AG04449 (cell line): ENCODE measurements at regions not wholly inside any gene's neighbourhood (a gene's known extent, or its start where the extent isn't known, plus 50 kb on each side); places are given as distances from the start of the nearest gene placed in this dataset.

Experiments
- CTCF ChIA-PET: fragments of 350-600 bp; formaldehyde crosslinking; extraction: SDS; loops from one replicate; lab custom pipeline; 2021; ENCODE audit warnings: antibody characterized with exemption; lab: Yijun Ruan, JAX
- POLR2A ChIA-PET: fragments of 400-600, 350-600 bp; formaldehyde crosslinking; extraction: SDS; loops from one replicate; lab custom pipeline; 2020; ENCODE audit warnings: antibody characterized with exemption, inconsistent platforms; lab: Yijun Ruan, JAX
- DNase-seq: peaks from one replicate; pipeline ENCODE4 v3.0.0-alpha.2; 2010; ENCODE audit warnings: low read depth, low spot score
- H3K4me3 ChIP-seq: 2 replicates; pipeline ENCODE4 v1.5.1; 2011; ENCODE audit warnings: low read depth, mild to moderate bottlenecking, control low read depth, low read length
- CTCF ChIP-seq: IDR thresholded peaks from one replicate; pipeline ENCODE4 v1.5.1; 2011; ENCODE audit warnings: mild to moderate bottlenecking, moderate library complexity, low read length, control low read depth, inconsistent platforms; ENCODE audit not compliant: insufficient read depth; ENCODE audit errors: missing control alignments

GRCh38 chr22:49055406-49055805 lies 772.3 kb downstream of the BRD1 start:
- ChIA-PET POLR2A (no interaction called here), CTCF (no interaction called here)
- no peak for DNase-seq
- H3K4me3 ChIP-seq, result no peak overlapping the region
- TF ChIP-seq CTCF, result no peak

GRCh38 chr22:49053578-49053977 lies 774.1 kb downstream of the BRD1 start:
- no peak overlapping the region for H3K4me3 ChIP-seq
- ChIA-PET CTCF (no interaction called here), POLR2A (no interaction called here)
- DNase-seq, result no peak
- TF ChIP-seq CTCF, result no peak

- TF ChIP-seq CTCF, result no peak
- peak overlapping the region; percentile 62 for H3K4me3 ChIP-seq
- DNase-seq, result no peak
- POLR2A ChIA-PET, result no interaction called here
- CTCF ChIA-PET, result no interaction called here
Observed at GRCh38 chr22:49052560-49052959, 775.1 kb downstream of the BRD1 start.

- ChIA-PET CTCF (no interaction called here), POLR2A (no interaction called here)
- TF ChIP-seq CTCF, result no peak
- peak overlapping the region; percentile 62 for H3K4me3 ChIP-seq
- no peak for DNase-seq
Observed at GRCh38 chr22:49052023-49052538, 775.6 kb downstream of the BRD1 start.

- POLR2A ChIA-PET, result no interaction called here
- CTCF ChIA-PET, result no interaction called here
- H3K4me3 ChIP-seq, result peak overlapping the region; percentile 62
- no peak for DNase-seq
- TF ChIP-seq CTCF, result no peak
Observed at GRCh38 chr22:49051491-49052022, 776.1 kb downstream of the BRD1 start.

GRCh38 chr22:49049691-49050090 lies 778.0 kb downstream of the BRD1 start:
- POLR2A ChIA-PET, result no interaction called here
- CTCF ChIA-PET, result no interaction called here

More at GRCh38 chr22:49049691-49050090, 778.0 kb downstream of the BRD1 start:
- no peak for TF ChIP-seq CTCF
- H3K4me3 ChIP-seq, result no peak overlapping the region
- no peak for DNase-seq
